ENCODE measurements at regions not wholly inside any gene's neighbourhood (a gene's known extent, or its start where the extent isn't known, plus 50 kb on each side); places are given as distances from the start of the nearest gene placed in this dataset.

- TF ChIP-seq POLR2AphosphoS5 (IDR thresholded peaks at IDR 0.05; ENCODE audit: low read depth, low read length) (no peak), POLR2A (IDR thresholded peaks at IDR 0.05; ENCODE audit: low read depth, low read length) (no peak), TAF1 (IDR thresholded peaks at IDR 0.05; ENCODE audit: borderline replicate concordance, low read depth, low read length) (no peak)
These were observed 485.5 kb upstream of the SEMA6A start for GRCh38 chr5:117060099-117060498.

All from GM12892 (cell line).